GM12864 (cell line): ENCODE measurements at regions not wholly inside any gene's neighbourhood (a gene's known extent, or its start where the extent isn't known, plus 50 kb on each side); places are given as distances from the start of the nearest gene placed in this dataset.

Experiments
- DNase-seq: peaks from one replicate; pipeline ENCODE4 v3.0.0-alpha.2; 2011; ENCODE audit warnings: low read depth
- H3K4me3 ChIP-seq: 2 replicates; pipeline ENCODE4 v1.5.1; 2011; ENCODE audit warnings: mild to moderate bottlenecking, low read depth, low read length, control low read depth
- TF ChIP-seq, protein P1 (sequence below): IDR thresholded peaks from 2 replicates; pipeline ENCODE4 v1.5.1; 2011; ENCODE audit warnings: low read depth, mild to moderate bottlenecking, moderate library complexity, low read length, control low read depth, inconsistent platforms; ENCODE audit errors: missing control alignments

DNA sequence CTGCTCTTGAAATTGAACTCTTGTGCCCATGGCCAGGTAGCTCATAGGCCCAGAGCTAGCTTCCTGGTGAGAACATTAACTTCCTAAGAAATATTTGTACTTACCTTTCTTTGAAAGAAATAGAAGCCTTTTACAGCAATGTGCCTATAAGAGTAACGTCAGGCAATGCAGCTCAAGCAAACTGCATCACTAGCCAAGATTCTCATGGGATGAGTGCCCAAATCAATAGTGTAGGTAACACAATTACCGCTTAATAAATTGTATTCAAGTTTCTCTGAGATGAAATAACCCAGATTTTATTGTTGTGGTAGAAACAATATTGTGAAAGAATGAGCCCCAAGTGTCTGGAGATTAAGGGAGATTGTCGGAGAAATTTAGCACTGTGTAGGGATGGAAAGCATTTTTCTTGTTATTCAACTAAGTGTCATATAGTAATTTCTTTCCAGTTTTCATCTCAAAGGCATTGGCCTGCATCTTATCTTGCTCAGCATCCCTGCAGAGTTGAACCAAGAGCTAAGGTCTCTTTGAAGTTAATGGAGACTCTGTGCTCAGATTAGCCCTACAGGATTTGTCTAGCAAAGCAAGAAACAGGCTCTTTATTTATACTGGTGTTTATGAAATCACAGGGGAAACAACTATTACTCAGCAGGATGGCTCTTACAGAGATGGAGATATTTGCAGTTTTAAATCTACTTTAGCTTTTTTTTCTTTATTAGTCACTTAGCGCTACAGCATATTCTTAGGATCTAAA lies 321.0 kb upstream of the PDGFD start:
- no peak overlapping the region for H3K4me3 ChIP-seq
- TF ChIP-seq, protein P1, sequence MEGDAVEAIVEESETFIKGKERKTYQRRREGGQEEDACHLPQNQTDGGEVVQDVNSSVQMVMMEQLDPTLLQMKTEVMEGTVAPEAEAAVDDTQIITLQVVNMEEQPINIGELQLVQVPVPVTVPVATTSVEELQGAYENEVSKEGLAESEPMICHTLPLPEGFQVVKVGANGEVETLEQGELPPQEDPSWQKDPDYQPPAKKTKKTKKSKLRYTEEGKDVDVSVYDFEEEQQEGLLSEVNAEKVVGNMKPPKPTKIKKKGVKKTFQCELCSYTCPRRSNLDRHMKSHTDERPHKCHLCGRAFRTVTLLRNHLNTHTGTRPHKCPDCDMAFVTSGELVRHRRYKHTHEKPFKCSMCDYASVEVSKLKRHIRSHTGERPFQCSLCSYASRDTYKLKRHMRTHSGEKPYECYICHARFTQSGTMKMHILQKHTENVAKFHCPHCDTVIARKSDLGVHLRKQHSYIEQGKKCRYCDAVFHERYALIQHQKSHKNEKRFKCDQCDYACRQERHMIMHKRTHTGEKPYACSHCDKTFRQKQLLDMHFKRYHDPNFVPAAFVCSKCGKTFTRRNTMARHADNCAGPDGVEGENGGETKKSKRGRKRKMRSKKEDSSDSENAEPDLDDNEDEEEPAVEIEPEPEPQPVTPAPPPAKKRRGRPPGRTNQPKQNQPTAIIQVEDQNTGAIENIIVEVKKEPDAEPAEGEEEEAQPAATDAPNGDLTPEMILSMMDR = no peak
- no peak for DNase-seq

DNA sequence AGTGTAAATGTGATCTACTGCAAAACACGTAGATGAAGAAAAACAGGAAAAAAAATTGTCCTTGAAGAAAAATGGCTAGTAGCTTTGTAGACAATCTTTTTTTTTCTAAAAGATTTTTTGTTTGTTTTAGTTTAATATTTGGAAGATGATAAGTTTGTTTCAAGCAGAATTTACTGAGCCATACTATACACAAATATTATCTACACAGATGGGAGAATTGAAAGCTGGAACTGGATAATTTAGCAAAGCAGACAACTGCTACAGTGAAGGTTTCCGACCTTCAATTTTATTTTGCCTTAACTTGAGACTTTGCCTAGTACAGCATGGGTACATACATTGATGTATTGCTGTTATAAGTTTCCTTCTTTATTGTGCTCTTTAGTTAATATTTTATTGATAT lies 313.0 kb upstream of the PDGFD start:
- TF ChIP-seq, protein P1 = no peak
- H3K4me3 ChIP-seq = no peak overlapping the region
- no peak for DNase-seq

- TF ChIP-seq, protein P1 = no peak
- no peak for DNase-seq
- H3K4me3 ChIP-seq = no peak overlapping the region
Observed at GRCh38 chr11:104476454-104476853, 312.5 kb upstream of the PDGFD start.

DNA sequence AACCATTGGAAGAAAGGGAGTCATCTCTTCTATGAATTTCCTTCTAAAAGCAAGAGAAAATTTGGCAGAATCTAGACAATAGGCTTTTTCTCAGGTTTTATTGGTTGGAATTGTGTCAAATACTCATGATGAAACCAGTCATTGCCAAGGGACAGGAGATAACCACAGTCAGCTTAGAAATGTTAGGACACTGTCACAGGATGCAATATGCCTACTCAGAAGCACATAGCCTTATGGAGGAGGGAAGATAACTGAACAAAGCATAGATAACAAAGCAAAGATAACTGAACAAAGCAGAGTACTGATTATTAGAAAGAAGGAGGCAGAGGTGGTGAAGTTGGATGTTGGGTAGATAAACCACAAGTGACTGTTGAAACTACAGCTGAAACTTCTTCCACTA lies 303.5 kb upstream of the PDGFD start:
- H3K4me3 ChIP-seq = no peak overlapping the region
- TF ChIP-seq, protein P1 = no peak
- DNase-seq = no peak

DNA sequence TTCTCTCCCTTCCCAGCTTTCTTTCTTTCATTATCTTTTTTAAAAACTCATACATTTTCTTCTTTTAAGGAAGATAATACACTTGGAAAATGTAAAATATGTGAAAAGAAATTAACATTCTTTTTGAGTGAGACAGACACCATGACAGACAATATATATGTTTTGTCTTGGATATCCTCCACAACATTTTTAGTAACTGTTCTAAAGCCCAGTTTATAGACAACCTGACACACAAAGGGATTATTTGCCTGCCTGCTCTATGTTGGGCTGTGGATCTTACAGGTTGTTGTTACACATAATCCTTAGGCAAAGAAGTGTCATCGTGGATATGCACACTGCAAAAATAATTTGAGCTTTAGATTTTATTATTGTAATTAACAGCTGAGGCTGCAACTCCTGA lies 301.4 kb upstream of the PDGFD start:
- DNase-seq = no peak
- TF ChIP-seq, protein P1 = no peak
- H3K4me3 ChIP-seq = no peak overlapping the region

DNA sequence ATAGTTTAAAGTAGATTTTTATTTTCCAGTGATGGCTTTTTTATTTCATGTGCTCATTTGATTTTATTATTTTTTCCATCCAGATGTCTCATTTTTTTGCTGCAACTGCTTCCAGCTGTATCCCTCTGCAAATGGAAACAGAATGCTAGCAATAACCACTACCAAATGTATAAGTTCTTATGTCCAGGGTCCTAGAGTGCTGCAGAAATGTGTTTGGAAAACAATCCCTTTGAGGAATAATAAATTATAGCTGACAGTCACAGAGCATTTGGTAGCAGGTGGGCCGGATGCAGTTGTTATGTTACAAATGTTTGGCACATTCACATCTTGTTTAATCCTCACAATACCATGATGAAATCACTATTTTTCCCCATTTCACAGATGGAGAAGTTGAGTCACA lies 300.7 kb upstream of the PDGFD start:
- TF ChIP-seq, protein P1 = no peak
- no peak for DNase-seq
- no peak overlapping the region for H3K4me3 ChIP-seq

DNA sequence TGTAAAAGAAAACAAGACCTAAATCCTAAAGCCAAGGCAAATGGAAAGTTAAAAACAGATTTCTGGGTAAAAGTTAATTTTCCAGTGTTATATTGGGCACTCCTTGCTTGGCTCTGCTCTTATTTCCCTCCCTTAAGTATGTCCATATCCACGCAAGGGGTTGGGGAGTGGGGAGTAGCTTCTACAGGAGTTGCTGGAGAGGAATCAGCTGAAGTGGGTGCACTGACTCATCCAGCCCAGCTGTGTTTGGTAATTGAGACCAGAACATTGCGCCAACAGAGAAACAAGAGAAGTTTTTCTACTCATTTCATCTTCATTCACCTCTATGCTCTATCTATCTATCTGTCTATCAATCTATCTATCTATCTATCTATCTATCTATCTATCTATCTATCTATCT lies 298.4 kb upstream of the PDGFD start:
- TF ChIP-seq, protein P1 = no peak
- no peak for DNase-seq
- H3K4me3 ChIP-seq = no peak overlapping the region
